ENCODE measurements at regions not wholly inside any gene's neighbourhood (a gene's known extent, or its start where the extent isn't known, plus 50 kb on each side); places are given as distances from the start of the nearest gene placed in this dataset.

GRCh38 chr3:145628211-145628610 lies 532.8 kb downstream of the PLOD2 start:
- no peak overlapping the region for H3K4me2 ChIP-seq (ENCODE audit: low read length)
- no peak for TF ChIP-seq EP300 (conservative IDR thresholded peaks at IDR 0.05; ENCODE audit: poor library complexity, severe bottlenecking)
- no peak for TF ChIP-seq EZH2 (IDR thresholded peaks at IDR 0.05; ENCODE audit: borderline replicate concordance, insufficient read depth, low read length, poor library complexity, severe bottlenecking)
- TF ChIP-seq CTCF (IDR thresholded peaks at IDR 0.05; ENCODE audit: poor library complexity, severe bottlenecking): no peak
- TF ChIP-seq REST (IDR thresholded peaks at IDR 0.05; ENCODE audit: borderline replicate concordance): no peak
- no peak for TF ChIP-seq RAD21 (conservative IDR thresholded peaks at IDR 0.05)
- TF ChIP-seq SMC3 (conservative IDR thresholded peaks at IDR 0.05; ENCODE audit: poor library complexity): no peak
- no peak for TF ChIP-seq MXI1 (conservative IDR thresholded peaks at IDR 0.05; ENCODE audit: poor library complexity, severe bottlenecking)
- no peak for TF ChIP-seq TAF1 (IDR thresholded peaks at IDR 0.05; ENCODE audit: low read depth)
- TF ChIP-seq POLR2AphosphoS5 (IDR thresholded peaks at IDR 0.05): no peak
- H4K20me1 ChIP-seq (ENCODE audit: insufficient read depth): no peaks in the 10 kb centered on the region

GRCh38 chr3:145637105-145637504 lies 523.9 kb downstream of the PLOD2 start:
- no peak for TF ChIP-seq POLR2AphosphoS5 (IDR thresholded peaks at IDR 0.05)
- TF ChIP-seq SMC3 (conservative IDR thresholded peaks at IDR 0.05; ENCODE audit: poor library complexity): no peak
- TF ChIP-seq EP300 (conservative IDR thresholded peaks at IDR 0.05; ENCODE audit: poor library complexity, severe bottlenecking): no peak
- no peak for TF ChIP-seq REST (IDR thresholded peaks at IDR 0.05; ENCODE audit: borderline replicate concordance)
- TF ChIP-seq EZH2 (IDR thresholded peaks at IDR 0.05; ENCODE audit: borderline replicate concordance, insufficient read depth, low read length, poor library complexity, severe bottlenecking): no peak
- H3K4me2 ChIP-seq (ENCODE audit: low read length): no peak overlapping the region
- H3K9ac ChIP-seq (ENCODE audit: low read length): no peak overlapping the region
- no peaks in the 10 kb centered on the region for H3K79me2 ChIP-seq (replicated peaks; ENCODE audit: insufficient read depth, low read length)
- no peaks in the 10 kb centered on the region for H3F3A ChIP-seq (ENCODE audit: insufficient read depth, low read length, poor library complexity, severe bottlenecking)
- H3K36me3 ChIP-seq (ENCODE audit: insufficient read depth, low read length): no peaks in the 10 kb centered on the region
- no peaks in the 10 kb centered on the region for H3K27me3 ChIP-seq (ENCODE audit: insufficient read depth, low read depth, low read length)
- H2AFZ ChIP-seq (ENCODE audit: low read depth, low read length): no peak overlapping the region
- H3K9me3 ChIP-seq (ENCODE audit: low read length): no peaks in the 10 kb centered on the region
- H4K20me1 ChIP-seq (ENCODE audit: insufficient read depth): no peaks in the 10 kb centered on the region
- no peaks in the 10 kb centered on the region for H3K9me2 ChIP-seq (ENCODE audit: insufficient read depth, low read length)
- no peak overlapping the region for H3K27ac ChIP-seq (ENCODE audit: low read length)
- H3K4me3 ChIP-seq (ENCODE audit: low read length): no peak overlapping the region

More at GRCh38 chr3:145628211-145628610, 532.8 kb downstream of the PLOD2 start:
- Histone ChIP-seq H3K27ac (ENCODE audit: low read length) (no peak overlapping the region), H3K9me3 (ENCODE audit: low read length) (no peaks in the 10 kb centered on the region), H3K4me3 (ENCODE audit: low read length) (no peak overlapping the region), H3K79me2 (replicated peaks; ENCODE audit: insufficient read depth, low read length) (no peaks in the 10 kb centered on the region), H3K9me2 (ENCODE audit: insufficient read depth, low read length) (no peaks in the 10 kb centered on the region), H3F3A (ENCODE audit: insufficient read depth, low read length, poor library complexity, severe bottlenecking) (no peaks in the 10 kb centered on the region), H3K27me3 (ENCODE audit: insufficient read depth, low read depth, low read length) (no peaks in the 10 kb centered on the region), H3K9ac (ENCODE audit: low read length) (no peak overlapping the region), H2AFZ (ENCODE audit: low read depth, low read length) (no peak overlapping the region), H3K36me3 (ENCODE audit: insufficient read depth, low read length) (no peaks in the 10 kb centered on the region)
